ENCODE measurements at regions not wholly inside any gene's neighbourhood (a gene's known extent, or its start where the extent isn't known, plus 50 kb on each side); places are given as distances from the start of the nearest gene placed in this dataset.

- intact Hi-C loops (cut with DNase I), result no loop called here
- WGBS (ENCODE audit: insufficient coverage, low coverage, low lambda C conversion rate, missing lambda C conversion rate), result 94% methylated on average over 1 of the region's 1 CpG
- DNase-seq (no peak), ATAC-seq (no peak)
- no peak for TF ChIP-seq POLR2A (IDR thresholded peaks at IDR 0.05)
- TF ChIP-seq CTCF (IDR thresholded peaks at IDR 0.05), result no peak
- no peaks in the 10 kb centered on the region for H3K36me3 ChIP-seq
- no peaks in the 10 kb centered on the region for H3K9me3 ChIP-seq
- H3K27ac ChIP-seq, result no peak overlapping the region
- H3K4me3 ChIP-seq, result no peak overlapping the region
- H3K27me3 ChIP-seq, result no peaks in the 10 kb centered on the region
- H3K4me1 ChIP-seq, result peaks cover 0 to 10% (median 0%) of the 10 kb centered on the region in 4 donors
Measured at GRCh38 chr1:58977598-58977997, 193.8 kb upstream of the JUN start.

GRCh38 chr1:58978096-58978495, 194.2 kb upstream of the JUN start:
- no peaks in the 10 kb centered on the region for H3K27me3 ChIP-seq
- H3K4me1 ChIP-seq, result peaks cover 0 to 15% (median 0%) of the 10 kb centered on the region in 4 donors
- H3K36me3 ChIP-seq, result no peaks in the 10 kb centered on the region
- no peaks in the 10 kb centered on the region for H3K9me3 ChIP-seq
- no peak for TF ChIP-seq POLR2A (IDR thresholded peaks at IDR 0.05)
- TF ChIP-seq CTCF (IDR thresholded peaks at IDR 0.05), result no peak
- WGBS (ENCODE audit: insufficient coverage, low coverage, low lambda C conversion rate, missing lambda C conversion rate), result 92% methylated on average over 2 of the region's 2 CpGs
- H3K27ac ChIP-seq, result no peak overlapping the region
- ATAC-seq (no peak), DNase-seq (no peak)
- no peak overlapping the region for H3K4me3 ChIP-seq
- intact Hi-C loops (cut with DNase I), result no loop called here

GRCh38 chr1:58979086-58979485, 195.2 kb upstream of the JUN start:
- Histone ChIP-seq H3K4me1 (peaks cover 0 to 21% (median under 1%) of the 10 kb centered on the region in 4 donors), H3K4me3 (no peak overlapping the region), H3K27ac (no peak overlapping the region), H3K27me3 (no peaks in the 10 kb centered on the region), H3K36me3 (no peaks in the 10 kb centered on the region), H3K9me3 (no peaks in the 10 kb centered on the region)
- intact Hi-C loops (cut with DNase I), result no loop called here
- 83% methylated on average over 3 of the region's 3 CpGs for WGBS (ENCODE audit: insufficient coverage, low coverage, low lambda C conversion rate, missing lambda C conversion rate)
- no peak for DNase-seq
- ATAC-seq, result no peak
- TF ChIP-seq CTCF (IDR thresholded peaks at IDR 0.05) (no peak), POLR2A (IDR thresholded peaks at IDR 0.05) (no peak)

- TF ChIP-seq CTCF (IDR thresholded peaks at IDR 0.05), result no peak
- TF ChIP-seq POLR2A (IDR thresholded peaks at IDR 0.05), result no peak
- H3K9me3 ChIP-seq, result no peaks in the 10 kb centered on the region
- DNase-seq, result no peak
- no peaks in the 10 kb centered on the region for H3K36me3 ChIP-seq
- intact Hi-C loops (cut with DNase I), result no loop called here
- 93% methylated on average over 2 of the region's 3 CpGs for WGBS (ENCODE audit: insufficient coverage, low coverage, low lambda C conversion rate, missing lambda C conversion rate)
- no peak overlapping the region for H3K27ac ChIP-seq
- no peak for ATAC-seq
- no peaks in the 10 kb centered on the region for H3K27me3 ChIP-seq
- peaks cover 0 to 21% (median under 1%) of the 10 kb centered on the region in 4 donors for H3K4me1 ChIP-seq
- H3K4me3 ChIP-seq, result no peak overlapping the region
Measured at GRCh38 chr1:58979677-58980076, 195.8 kb upstream of the JUN start.

GRCh38 chr1:58981392-58981791, 197.5 kb upstream of the JUN start:
- peaks cover 0 to 21% (median under 1%) of the 10 kb centered on the region in 4 donors for H3K4me1 ChIP-seq
- intact Hi-C loops (cut with DNase I), result no loop called here
- H3K27ac ChIP-seq, result no peak overlapping the region
- TF ChIP-seq CTCF (IDR thresholded peaks at IDR 0.05), result no peak
- no peak for TF ChIP-seq POLR2A (IDR thresholded peaks at IDR 0.05)
- DNase-seq, result no peak
- no peak overlapping the region for H3K4me3 ChIP-seq
- 100% methylated on average over 1 of the region's 1 CpG for WGBS (ENCODE audit: insufficient coverage, low coverage, low lambda C conversion rate, missing lambda C conversion rate)
- no peaks in the 10 kb centered on the region for H3K27me3 ChIP-seq
- no peaks in the 10 kb centered on the region for H3K36me3 ChIP-seq
- H3K9me3 ChIP-seq, result no peaks in the 10 kb centered on the region
- ATAC-seq, result no peak
